Liver (tissue), 8 donors: ENCODE measurements at regions not wholly inside any gene's neighbourhood (a gene's known extent, or its start where the extent isn't known, plus 50 kb on each side); places are given as distances from the start of the nearest gene placed in this dataset.

Experiments
- DNase-seq: peaks from one replicate; pipeline ENCODE4 v3.0.0-alpha.2; 2017; ENCODE audit warnings: low spot score
- H3K27ac ChIP-seq, 2 donors: one replicate each; pipeline ENCODE4 v1.7.0; 2013; ENCODE audit warnings: inconsistent platforms in 2 of 2, low read length in 2 of 2, control low read depth in 1 of 2, low read depth in 1 of 2, mild to moderate bottlenecking in 1 of 2
- H3K27me3 ChIP-seq, 4 donors: one replicate each; pipeline versions ENCODE4 v1.6.1 to v1.7.0; 2013; ENCODE audit warnings: low read length in 3 of 4, inconsistent platforms in 1 of 4, mild to moderate bottlenecking in 1 of 4, moderate library complexity in 1 of 4; ENCODE audit not compliant: control insufficient read depth in 4 of 4, insufficient read depth in 4 of 4
- H3K36me3 ChIP-seq, 4 donors: one replicate each; pipeline versions ENCODE4 v1.6.1 to v1.7.0; 2013; ENCODE audit warnings: low read length in 3 of 4, mild to moderate bottlenecking in 3 of 4, low read depth in 1 of 4, moderate library complexity in 1 of 4; ENCODE audit not compliant: control insufficient read depth in 4 of 4, insufficient read depth in 3 of 4
- H3K4me1 ChIP-seq, 4 donors: one replicate each; pipeline versions ENCODE4 v1.6.1 to v1.7.0; 2013; ENCODE audit warnings: low read length in 3 of 4, mild to moderate bottlenecking in 3 of 4, moderate library complexity in 1 of 4; ENCODE audit not compliant: control insufficient read depth in 4 of 4, insufficient read depth in 4 of 4
- H3K4me3 ChIP-seq, 3 donors: one replicate each; pipeline versions ENCODE4 v1.6.1 to v1.7.0; 2013; ENCODE audit warnings: low read length in 3 of 3, control low read depth in 1 of 3, low read depth in 1 of 3, mild to moderate bottlenecking in 1 of 3
- H3K9ac ChIP-seq, 2 donors: one replicate each; pipeline ENCODE4 v1.7.0; 2013; ENCODE audit warnings: low read length in 2 of 2, mild to moderate bottlenecking in 2 of 2, moderate library complexity in 2 of 2, control low read depth in 1 of 2, low read depth in 1 of 2
- H3K9me3 ChIP-seq, 4 donors: one replicate each; pipeline versions ENCODE4 v1.6.1 to v1.7.0; 2013; ENCODE audit warnings: low read length in 3 of 4; ENCODE audit not compliant: control insufficient read depth in 4 of 4
- ATF3 ChIP-seq: IDR thresholded peaks from 2 replicates; pipeline ENCODE4 v1.6.1; 2016; ENCODE audit warnings: antibody characterized with exemption
- CTCF ChIP-seq: fragments of 150-350 bp; IDR thresholded peaks from 2 replicates; pipeline ENCODE4 v1.5.1; 2017; ENCODE audit warnings: improper control_type of control experiment, low read depth, low read length; ENCODE audit not compliant: missing input control
- EGR1 ChIP-seq, 2 donors: IDR thresholded peaks; 2 replicates each; pipeline ENCODE4 v1.6.1; 2016 to 2018; ENCODE audit warnings: antibody characterized with exemption in 2 of 2, low read depth in 2 of 2
- FOXA1 ChIP-seq: IDR thresholded peaks from 2 replicates; pipeline ENCODE4 v1.6.1; 2016; ENCODE audit warnings: antibody characterized with exemption
- FOXA2 ChIP-seq: IDR thresholded peaks from 2 replicates; pipeline ENCODE4 v1.6.1; 2016; ENCODE audit warnings: antibody characterized with exemption
- GABPA ChIP-seq, 2 donors: IDR thresholded peaks in 1 of 2; conservative IDR thresholded peaks in 1 of 2; 2 replicates each; pipeline ENCODE4 v1.6.1; 2016; ENCODE audit warnings: antibody characterized with exemption in 2 of 2, mild to moderate bottlenecking in 1 of 2, moderate library complexity in 1 of 2
- HNF4A ChIP-seq, 2 donors: conservative IDR thresholded peaks; 2 replicates each; pipeline ENCODE4 v1.6.1; 2016; ENCODE audit warnings: antibody characterized with exemption in 2 of 2, mild to moderate bottlenecking in 2 of 2
- HNF4G ChIP-seq: IDR thresholded peaks from 2 replicates; pipeline ENCODE4 v1.6.1; 2016; ENCODE audit warnings: antibody characterized with exemption
- JUND ChIP-seq, 2 donors: IDR thresholded peaks; 2 replicates each; pipeline ENCODE4 v1.6.1; 2016; ENCODE audit warnings: antibody characterized with exemption in 2 of 2
- NR2F2 ChIP-seq: IDR thresholded peaks from 2 replicates; pipeline ENCODE4 v1.6.1; 2016; ENCODE audit warnings: antibody characterized with exemption
- RAD21 ChIP-seq, 2 donors: IDR thresholded peaks; 2 replicates each; pipeline ENCODE4 v1.6.1; 2016; ENCODE audit warnings: antibody characterized with exemption in 2 of 2, mild to moderate bottlenecking in 2 of 2
- REST ChIP-seq: IDR thresholded peaks from 2 replicates; pipeline ENCODE4 v1.6.1; 2016; ENCODE audit warnings: antibody characterized with exemption, mild to moderate bottlenecking
- SP1 ChIP-seq: IDR thresholded peaks from 2 replicates; pipeline ENCODE4 v1.6.1; 2018; ENCODE audit warnings: antibody characterized with exemption, mild to moderate bottlenecking
- TAF1 ChIP-seq: conservative IDR thresholded peaks from 2 replicates; pipeline ENCODE4 v1.6.1; 2016; ENCODE audit warnings: antibody characterized with exemption, mild to moderate bottlenecking
- YY1 ChIP-seq: IDR thresholded peaks from 2 replicates; pipeline ENCODE4 v1.6.1; 2016; ENCODE audit warnings: antibody characterized with exemption, mild to moderate bottlenecking
- WGBS: extraction: QIAGEN DNeasy Blood & Tissue Kit; methylation state at CpG from one replicate; pipeline ENCODE4 v1.1.7; 2013; 5-methylcytosine and 5-hydroxymethylcytosine counted together
- TF ChIP-seq, protein P1 (sequence below): IDR thresholded peaks from 2 replicates; pipeline ENCODE4 v1.6.1; 2016; ENCODE audit warnings: antibody characterized with exemption
- TF ChIP-seq, protein P2 (sequence below): IDR thresholded peaks from 2 replicates; pipeline ENCODE4 v1.6.1; 2016; ENCODE audit warnings: antibody characterized with exemption
- donor health status: healthy.
- donor health status: healthy.
- donor health status: healthy.
- donor health status: healthy.
- donor health status: healthy.

DNA sequence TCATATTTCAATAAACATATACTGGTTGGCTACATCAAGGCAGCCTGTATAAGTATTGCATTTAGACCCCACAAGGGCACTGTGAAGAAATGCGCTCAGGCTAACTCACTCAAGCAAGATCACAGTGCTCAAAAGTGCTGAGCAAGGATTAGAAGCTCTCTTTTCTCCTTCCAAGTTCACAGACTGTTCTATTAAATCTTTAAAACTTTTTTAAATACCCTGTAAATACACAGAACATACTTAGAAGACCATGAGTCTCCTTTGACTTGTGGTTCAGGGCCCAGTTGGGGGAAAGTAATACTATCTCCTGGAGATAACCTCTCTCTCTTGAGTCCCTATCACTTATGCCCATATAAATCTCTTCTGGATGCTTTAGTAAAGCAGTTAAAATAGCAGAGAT lies 152.9 kb downstream of the SP3 start:
- no peak for DNase-seq
- Histone ChIP-seq H3K4me1 (no peaks in the 10 kb centered on the region), H3K9me3 (no peaks in the 10 kb centered on the region), H3K27me3 (no peaks in the 10 kb centered on the region), H3K4me3 (no peak overlapping the region), H3K9ac (no peak overlapping the region), H3K36me3 (no peaks in the 10 kb centered on the region), H3K27ac (no peak overlapping the region)
- 97% methylated on average over 1 of the region's 1 CpG for WGBS
- no peak for TF ChIP-seq HNF4G
- TF ChIP-seq, protein P1, sequence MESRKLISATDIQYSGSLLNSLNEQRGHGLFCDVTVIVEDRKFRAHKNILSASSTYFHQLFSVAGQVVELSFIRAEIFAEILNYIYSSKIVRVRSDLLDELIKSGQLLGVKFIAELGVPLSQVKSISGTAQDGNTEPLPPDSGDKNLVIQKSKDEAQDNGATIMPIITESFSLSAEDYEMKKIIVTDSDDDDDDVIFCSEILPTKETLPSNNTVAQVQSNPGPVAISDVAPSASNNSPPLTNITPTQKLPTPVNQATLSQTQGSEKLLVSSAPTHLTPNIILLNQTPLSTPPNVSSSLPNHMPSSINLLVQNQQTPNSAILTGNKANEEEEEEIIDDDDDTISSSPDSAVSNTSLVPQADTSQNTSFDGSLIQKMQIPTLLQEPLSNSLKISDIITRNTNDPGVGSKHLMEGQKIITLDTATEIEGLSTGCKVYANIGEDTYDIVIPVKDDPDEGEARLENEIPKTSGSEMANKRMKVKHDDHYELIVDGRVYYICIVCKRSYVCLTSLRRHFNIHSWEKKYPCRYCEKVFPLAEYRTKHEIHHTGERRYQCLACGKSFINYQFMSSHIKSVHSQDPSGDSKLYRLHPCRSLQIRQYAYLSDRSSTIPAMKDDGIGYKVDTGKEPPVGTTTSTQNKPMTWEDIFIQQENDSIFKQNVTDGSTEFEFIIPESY, result no peak
- TF ChIP-seq ATF3, result no peak
- no peak for TF ChIP-seq JUND (IDR thresholded peaks at IDR 0.05)
- no peak for TF ChIP-seq GABPA (IDR thresholded peaks at IDR 0.05 in 1 of 2, conservative IDR thresholded peaks at IDR 0.05 in 1 of 2)
- TF ChIP-seq, protein P2, sequence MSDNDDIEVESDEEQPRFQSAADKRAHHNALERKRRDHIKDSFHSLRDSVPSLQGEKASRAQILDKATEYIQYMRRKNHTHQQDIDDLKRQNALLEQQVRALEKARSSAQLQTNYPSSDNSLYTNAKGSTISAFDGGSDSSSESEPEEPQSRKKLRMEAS, result no peak
- no peak for TF ChIP-seq RAD21 (IDR thresholded peaks at IDR 0.05)
- TF ChIP-seq EGR1 (IDR thresholded peaks at IDR 0.05; ENCODE audit: low read depth in 2 of 2), result no peak
- TF ChIP-seq YY1, result no peak
- TF ChIP-seq REST, result no peak
- no peak for TF ChIP-seq FOXA1
- no peak for TF ChIP-seq SP1
- no peak for TF ChIP-seq FOXA2
- TF ChIP-seq NR2F2, result no peak
- no peak for TF ChIP-seq HNF4A (conservative IDR thresholded peaks at IDR 0.05)

- no peak overlapping the region for H3K9ac ChIP-seq
- no peak overlapping the region for H3K4me3 ChIP-seq
- no peaks in the 10 kb centered on the region for H3K27me3 ChIP-seq
- no peaks in the 10 kb centered on the region for H3K9me3 ChIP-seq
- no peaks in the 10 kb centered on the region for H3K4me1 ChIP-seq
- no peak for DNase-seq
- H3K27ac ChIP-seq, result no peak overlapping the region
- WGBS, result 81% methylated on average over 3 of the region's 3 CpGs
- H3K36me3 ChIP-seq, result no peaks in the 10 kb centered on the region
- TF ChIP-seq FOXA2, result no peak
- no peak for TF ChIP-seq REST
- no peak for TF ChIP-seq CTCF
- no peak for TF ChIP-seq EGR1 (IDR thresholded peaks at IDR 0.05; ENCODE audit: low read depth in 2 of 2)
- TF ChIP-seq, protein P2, result no peak
- TF ChIP-seq SP1, result no peak
- no peak for TF ChIP-seq YY1
- no peak for TF ChIP-seq NR2F2
- TF ChIP-seq GABPA (IDR thresholded peaks at IDR 0.05 in 1 of 2, conservative IDR thresholded peaks at IDR 0.05 in 1 of 2), result no peak
- TF ChIP-seq, protein P1, result no peak
- no peak for TF ChIP-seq HNF4G
- TF ChIP-seq JUND (IDR thresholded peaks at IDR 0.05), result no peak
- TF ChIP-seq TAF1, result no peak
- no peak for TF ChIP-seq ATF3
- no peak for TF ChIP-seq RAD21 (IDR thresholded peaks at IDR 0.05)
Measured at GRCh38 chr2:173814306-173814705, 150.9 kb downstream of the SP3 start.
